ENCODE measurements at regions not wholly inside any gene's neighbourhood (a gene's known extent, or its start where the extent isn't known, plus 50 kb on each side); places are given as distances from the start of the nearest gene placed in this dataset.

DNA sequence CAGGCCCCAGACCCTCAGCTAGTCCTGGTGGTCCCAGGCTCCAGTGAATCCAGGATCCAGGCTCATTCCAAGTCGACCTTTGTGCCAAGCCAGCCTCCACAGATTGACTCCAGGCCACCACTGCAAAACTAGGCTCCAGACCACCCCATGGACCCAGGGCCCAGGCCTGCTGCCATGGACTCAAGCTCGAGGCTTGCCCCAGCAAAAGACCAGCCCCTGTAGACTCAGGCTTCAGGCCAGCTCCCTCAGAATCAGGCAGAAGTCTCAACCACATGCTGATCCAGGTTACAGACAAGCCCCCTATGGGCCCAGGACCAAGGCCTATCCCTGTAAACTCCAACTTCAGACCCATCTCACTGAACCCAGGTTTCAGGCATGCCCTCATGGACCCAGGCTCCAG lies 692.4 kb downstream of the PCDH19 start:
- no peak for TF ChIP-seq POLR2AphosphoS5 (IDR thresholded peaks at IDR 0.05; ENCODE audit: low read depth)
- TF ChIP-seq, protein P1, sequence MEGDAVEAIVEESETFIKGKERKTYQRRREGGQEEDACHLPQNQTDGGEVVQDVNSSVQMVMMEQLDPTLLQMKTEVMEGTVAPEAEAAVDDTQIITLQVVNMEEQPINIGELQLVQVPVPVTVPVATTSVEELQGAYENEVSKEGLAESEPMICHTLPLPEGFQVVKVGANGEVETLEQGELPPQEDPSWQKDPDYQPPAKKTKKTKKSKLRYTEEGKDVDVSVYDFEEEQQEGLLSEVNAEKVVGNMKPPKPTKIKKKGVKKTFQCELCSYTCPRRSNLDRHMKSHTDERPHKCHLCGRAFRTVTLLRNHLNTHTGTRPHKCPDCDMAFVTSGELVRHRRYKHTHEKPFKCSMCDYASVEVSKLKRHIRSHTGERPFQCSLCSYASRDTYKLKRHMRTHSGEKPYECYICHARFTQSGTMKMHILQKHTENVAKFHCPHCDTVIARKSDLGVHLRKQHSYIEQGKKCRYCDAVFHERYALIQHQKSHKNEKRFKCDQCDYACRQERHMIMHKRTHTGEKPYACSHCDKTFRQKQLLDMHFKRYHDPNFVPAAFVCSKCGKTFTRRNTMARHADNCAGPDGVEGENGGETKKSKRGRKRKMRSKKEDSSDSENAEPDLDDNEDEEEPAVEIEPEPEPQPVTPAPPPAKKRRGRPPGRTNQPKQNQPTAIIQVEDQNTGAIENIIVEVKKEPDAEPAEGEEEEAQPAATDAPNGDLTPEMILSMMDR (conservative IDR thresholded peaks at IDR 0.05; ENCODE audit: low read depth in 2 of 2) = no peak

Data from GM23338 (cell line).